ENCODE measurements at regions not wholly inside any gene's neighbourhood (a gene's known extent, or its start where the extent isn't known, plus 50 kb on each side); places are given as distances from the start of the nearest gene placed in this dataset.
A peak's percentile ranks its signal among the peaks of the same experiment; 100 is the strongest.
"Not testable (repeated sequence)": the region's sequence is repeated elsewhere in the genome, so short reads cannot be mapped to it uniquely, and the experiment has no call there.

GRCh38 chr4:4031446-4032135, 195.1 kb downstream of the OTOP1 start:
- not testable (repeated sequence) for DNase-seq (ENCODE audit: low read depth in 2 of 2, low spot score in 1 of 2)

DNA sequence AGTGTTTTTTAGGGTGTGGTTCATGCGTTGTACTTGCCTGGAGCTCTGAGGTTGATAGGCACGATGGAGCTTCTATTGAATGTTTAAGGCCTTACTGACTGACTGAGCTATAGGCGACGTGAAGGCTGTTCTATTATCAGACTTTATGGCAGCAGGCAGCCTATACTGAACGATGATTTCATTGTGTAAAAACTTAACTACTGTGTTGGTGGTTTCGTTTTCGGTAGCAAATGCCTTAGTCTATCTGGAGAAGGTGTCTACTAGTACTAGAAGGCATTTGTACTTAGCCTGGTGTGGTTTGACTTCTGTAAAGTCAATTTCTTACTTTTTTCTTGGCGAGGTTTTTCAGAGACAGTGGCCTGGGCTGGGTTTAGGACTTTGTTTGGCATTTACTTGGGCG, 194.4 kb downstream of the OTOP1 start:
- DNase-seq (ENCODE audit: low read depth in 2 of 2, low spot score in 1 of 2), result not testable (repeated sequence)

GRCh38 chr4:4032801-4033605, 193.7 kb downstream of the OTOP1 start:
- not testable (repeated sequence) for DNase-seq (ENCODE audit: low read depth in 2 of 2, low spot score in 1 of 2)

- not testable (repeated sequence) for DNase-seq (ENCODE audit: low read depth in 2 of 2, low spot score in 1 of 2)
Measured at GRCh38 chr4:4037399-4038138, 189.2 kb downstream of the OTOP1 start.

GRCh38 chr4:4045823-4046222, 180.9 kb downstream of the OTOP1 start:
- DNase-seq (ENCODE audit: low read depth in 2 of 2, low spot score in 1 of 2), result not testable (repeated sequence)

- not testable (repeated sequence) for DNase-seq (ENCODE audit: low read depth in 2 of 2, low spot score in 1 of 2)
Measured at GRCh38 chr4:4046686-4047085, 180.0 kb downstream of the OTOP1 start.

DNA sequence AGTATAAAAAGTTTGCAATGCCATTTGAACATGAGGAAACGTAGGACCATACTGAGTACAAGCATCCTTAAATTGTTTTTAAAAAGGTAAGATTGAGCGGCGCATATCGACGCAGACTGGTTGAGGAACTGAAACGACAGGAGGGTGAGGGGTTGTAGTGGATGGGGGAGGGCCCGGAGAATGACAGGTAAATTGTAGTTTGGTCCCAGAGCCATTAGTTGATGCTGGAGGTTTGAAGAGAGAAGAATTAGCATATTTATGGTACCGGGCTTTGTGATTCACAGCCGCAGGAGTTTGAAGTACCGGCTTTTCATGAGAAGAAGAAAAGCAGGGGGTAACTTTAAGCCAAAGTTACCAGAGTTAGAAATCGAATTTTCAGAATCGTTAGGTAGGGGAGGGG, 179.5 kb downstream of the OTOP1 start:
- not testable (repeated sequence) for DNase-seq (ENCODE audit: low read depth in 2 of 2, low spot score in 1 of 2)

DNA sequence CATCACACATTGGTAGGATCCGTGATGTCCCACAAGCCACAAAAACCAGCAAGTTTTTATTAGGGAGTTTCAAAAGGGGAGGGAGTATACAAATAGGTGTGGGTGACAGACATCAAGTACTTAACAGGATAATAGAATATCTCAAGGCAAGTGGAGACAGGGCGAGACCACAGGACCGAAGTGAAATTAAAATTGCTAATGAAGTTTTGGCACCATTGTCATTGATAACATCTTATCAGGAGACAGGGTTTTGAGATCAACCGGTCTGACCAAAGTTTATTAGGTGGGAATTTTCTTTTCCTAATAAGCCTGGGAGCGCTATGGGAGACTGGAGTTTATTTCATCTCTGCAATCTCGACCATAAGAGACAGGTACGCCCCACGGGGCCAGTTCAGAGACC, 178.5 kb downstream of the OTOP1 start:
- DNase-seq (ENCODE audit: low read depth in 2 of 2, low spot score in 1 of 2), result not testable (repeated sequence)

DNA sequence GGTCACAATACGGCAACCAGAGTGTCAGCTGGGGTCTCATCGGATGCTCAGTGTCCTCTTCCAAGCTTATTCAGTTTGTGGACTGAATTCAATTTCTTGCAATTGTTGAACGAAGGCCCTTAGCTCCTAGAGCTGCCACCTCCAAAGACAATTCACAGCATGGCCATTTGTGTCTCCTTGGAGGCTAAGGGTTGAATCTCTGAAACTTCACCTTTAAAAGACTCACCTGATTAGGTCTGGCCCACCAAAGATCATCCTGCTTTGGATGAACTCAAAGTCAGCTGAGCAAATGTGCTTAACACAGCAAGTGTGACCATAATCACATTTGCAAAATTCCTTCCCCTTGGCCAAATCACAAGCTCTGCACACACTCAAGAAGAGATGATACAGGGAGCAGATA, 175.9 kb downstream of the OTOP1 start:
- not testable (repeated sequence) for DNase-seq (ENCODE audit: low read depth in 2 of 2, low spot score in 1 of 2)

GRCh38 chr4:4052933-4053332, 173.8 kb downstream of the OTOP1 start:
- DNase-seq (ENCODE audit: low read depth in 2 of 2, low spot score in 1 of 2), result not testable (repeated sequence)

- not testable (repeated sequence) for DNase-seq (ENCODE audit: low read depth in 2 of 2, low spot score in 1 of 2)
Measured at GRCh38 chr4:4057226-4057625, 169.5 kb downstream of the OTOP1 start.

GRCh38 chr4:4084171-4084570, 142.6 kb downstream of the OTOP1 start:
- DNase-seq (ENCODE audit: low read depth in 2 of 2, low spot score in 1 of 2), result not testable (repeated sequence)

- not testable (repeated sequence) for DNase-seq (ENCODE audit: low read depth in 2 of 2, low spot score in 1 of 2)
Measured at GRCh38 chr4:4089716-4090419, 136.9 kb downstream of the OTOP1 start.

DNA sequence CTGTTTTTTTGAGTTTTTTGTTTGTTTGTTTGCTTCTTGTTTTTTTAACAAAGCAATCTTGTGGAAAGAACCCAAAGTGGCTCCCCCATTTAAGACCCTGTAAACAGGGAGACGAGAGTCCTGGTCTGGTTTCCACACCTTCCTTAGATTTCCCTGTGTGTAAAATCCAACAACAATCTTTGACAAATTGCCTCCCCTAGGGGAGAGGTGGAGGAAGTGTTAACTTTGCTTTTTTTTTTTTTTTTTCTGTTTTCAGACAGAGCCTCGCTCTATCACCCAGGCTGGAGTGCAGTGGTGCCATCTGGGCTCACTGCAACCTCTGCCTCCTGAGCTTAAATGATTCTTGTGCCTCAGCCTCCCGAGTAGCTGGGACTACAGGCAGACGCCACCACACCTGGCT, 136.0 kb downstream of the OTOP1 start:
- DNase-seq (ENCODE audit: low read depth in 2 of 2, low spot score in 1 of 2), result not testable (repeated sequence)

DNA sequence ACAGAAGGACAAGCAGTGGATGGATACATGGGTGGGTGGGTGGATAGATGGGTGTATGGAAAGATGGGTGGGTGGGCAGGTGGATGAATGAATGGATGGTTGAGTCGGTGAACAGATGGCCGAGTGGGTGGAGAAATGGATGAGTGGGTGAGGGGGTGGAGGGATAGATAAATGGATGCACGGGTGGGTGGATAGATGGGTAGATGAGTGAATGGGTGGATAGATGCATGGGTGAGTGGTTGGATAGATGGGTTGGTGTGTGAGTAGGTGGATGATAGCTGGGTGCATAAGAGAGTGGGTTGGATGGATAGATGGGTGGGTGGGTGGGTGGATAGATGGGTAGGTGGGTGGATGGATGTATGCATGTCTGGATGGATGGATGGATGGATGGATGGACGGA, 134.6 kb downstream of the OTOP1 start:
- DNase-seq (ENCODE audit: low read depth in 2 of 2, low spot score in 1 of 2), result not testable (repeated sequence)

DNA sequence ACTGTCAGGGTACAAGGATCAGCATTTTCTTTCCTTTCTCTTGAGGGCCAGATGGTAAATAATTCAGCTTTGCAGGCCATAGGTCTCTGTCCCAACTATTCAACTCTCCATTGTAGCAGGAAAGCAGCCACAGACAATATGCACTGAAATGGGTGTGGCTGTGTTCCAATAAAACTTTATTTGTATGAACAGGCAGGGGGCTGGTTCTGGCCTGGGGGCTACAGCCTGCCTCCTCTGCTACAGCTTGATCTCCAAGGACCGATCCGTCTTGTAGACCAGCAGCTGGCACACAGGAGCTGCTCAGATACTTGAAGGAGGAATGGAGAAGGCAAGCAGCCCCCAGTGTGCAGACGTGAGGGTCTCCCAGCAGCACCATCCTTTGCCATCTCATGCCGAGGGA, 127.1 kb downstream of the OTOP1 start:
- DNase-seq (ENCODE audit: low read depth in 2 of 2, low spot score in 1 of 2), result not testable (repeated sequence)

GRCh38 chr4:4106923-4107322, 119.8 kb downstream of the OTOP1 start:
- not testable (repeated sequence) for DNase-seq (ENCODE audit: low read depth in 2 of 2, low spot score in 1 of 2)

- DNase-seq (ENCODE audit: low read depth in 2 of 2, low spot score in 1 of 2), result peak; percentile 24 to 57
Measured at GRCh38 chr4:4107411-4108107, 119.2 kb downstream of the OTOP1 start.

- not testable (repeated sequence) for DNase-seq (ENCODE audit: low read depth in 2 of 2, low spot score in 1 of 2)
Measured at GRCh38 chr4:4115381-4115780, 111.3 kb downstream of the OTOP1 start.

- DNase-seq (ENCODE audit: low read depth in 2 of 2, low spot score in 1 of 2), result not testable (repeated sequence)
Measured at GRCh38 chr4:4116901-4117300, 109.8 kb downstream of the OTOP1 start.

All from stimulated activated CD8-positive, alpha-beta memory T cell treated with anti-CD3 and anti-CD28 coated beads, Interleukin-4, amount 100 ng/mL, for 4 hours (primary cell).